ENCODE measurements at regions not wholly inside any gene's neighbourhood (a gene's known extent, or its start where the extent isn't known, plus 50 kb on each side); places are given as distances from the start of the nearest gene placed in this dataset.

GRCh38 chr3:87837076-87837475 is 221.7 kb downstream of the CGGBP1 start:
- no peak overlapping the region for H3K27ac Mint-ChIP-seq (ENCODE audit: unreplicated experiment)
- no peaks in the 10 kb centered on the region for H3K36me3 Mint-ChIP-seq (ENCODE audit: low read depth, unreplicated experiment)
- H3K4me3 Mint-ChIP-seq (ENCODE audit: unreplicated experiment) = no peak overlapping the region
- H3K4me1 Mint-ChIP-seq (ENCODE audit: unreplicated experiment) = peaks cover 4% of the 10 kb centered on the region
- H3K27me3 Mint-ChIP-seq (ENCODE audit: unreplicated experiment) = no peaks in the 10 kb centered on the region
- TF ChIP-seq CTCF (IDR thresholded peaks at IDR 0.05; ENCODE audit: unreplicated experiment) = no peak
- no peaks in the 10 kb centered on the region for H3K9me3 Mint-ChIP-seq (ENCODE audit: unreplicated experiment)
- no peak for DNase-seq (ENCODE audit: low spot score)

GRCh38 chr3:87836026-87836425 is 222.8 kb downstream of the CGGBP1 start:
- no peak overlapping the region for H3K4me3 Mint-ChIP-seq (ENCODE audit: unreplicated experiment)
- no peaks in the 10 kb centered on the region for H3K27me3 Mint-ChIP-seq (ENCODE audit: unreplicated experiment)
- H3K36me3 Mint-ChIP-seq (ENCODE audit: low read depth, unreplicated experiment) = no peaks in the 10 kb centered on the region
- H3K4me1 Mint-ChIP-seq (ENCODE audit: unreplicated experiment) = peaks cover 4% of the 10 kb centered on the region
- no peak overlapping the region for H3K27ac Mint-ChIP-seq (ENCODE audit: unreplicated experiment)
- no peaks in the 10 kb centered on the region for H3K9me3 Mint-ChIP-seq (ENCODE audit: unreplicated experiment)
- no peak for DNase-seq (ENCODE audit: low spot score)
- no peak for TF ChIP-seq CTCF (IDR thresholded peaks at IDR 0.05; ENCODE audit: unreplicated experiment)

- no peak for DNase-seq (ENCODE audit: low spot score)
- Mint-ChIP-seq H3K27me3 (ENCODE audit: unreplicated experiment) (no peaks in the 10 kb centered on the region), H3K36me3 (ENCODE audit: low read depth, unreplicated experiment) (no peaks in the 10 kb centered on the region), H3K4me1 (ENCODE audit: unreplicated experiment) (peaks cover 4% of the 10 kb centered on the region), H3K9me3 (ENCODE audit: unreplicated experiment) (no peaks in the 10 kb centered on the region), H3K27ac (ENCODE audit: unreplicated experiment) (no peak overlapping the region), H3K4me3 (ENCODE audit: unreplicated experiment) (no peak overlapping the region)
- TF ChIP-seq CTCF (IDR thresholded peaks at IDR 0.05; ENCODE audit: unreplicated experiment) = no peak
Measured at GRCh38 chr3:87835236-87835635, 223.6 kb downstream of the CGGBP1 start.

- TF ChIP-seq CTCF (IDR thresholded peaks at IDR 0.05; ENCODE audit: unreplicated experiment) = no peak
- H3K4me1 Mint-ChIP-seq (ENCODE audit: unreplicated experiment) = peaks cover 4% of the 10 kb centered on the region
- no peak overlapping the region for H3K27ac Mint-ChIP-seq (ENCODE audit: unreplicated experiment)
- H3K4me3 Mint-ChIP-seq (ENCODE audit: unreplicated experiment) = no peak overlapping the region
- H3K9me3 Mint-ChIP-seq (ENCODE audit: unreplicated experiment) = no peaks in the 10 kb centered on the region
- no peaks in the 10 kb centered on the region for H3K27me3 Mint-ChIP-seq (ENCODE audit: unreplicated experiment)
- no peaks in the 10 kb centered on the region for H3K36me3 Mint-ChIP-seq (ENCODE audit: low read depth, unreplicated experiment)
- no peak for DNase-seq (ENCODE audit: low spot score)
Measured at GRCh38 chr3:87834327-87834726, 224.5 kb downstream of the CGGBP1 start.

GRCh38 chr3:87833039-87833377 is 225.8 kb downstream of the CGGBP1 start:
- Mint-ChIP-seq H3K4me1 (ENCODE audit: unreplicated experiment) (peaks cover 2% of the 10 kb centered on the region), H3K27ac (ENCODE audit: unreplicated experiment) (peak overlapping the region; percentile 6), H3K4me3 (ENCODE audit: unreplicated experiment) (no peak overlapping the region), H3K27me3 (ENCODE audit: unreplicated experiment) (no peaks in the 10 kb centered on the region), H3K36me3 (ENCODE audit: low read depth, unreplicated experiment) (no peaks in the 10 kb centered on the region), H3K9me3 (ENCODE audit: unreplicated experiment) (no peaks in the 10 kb centered on the region)
- DNase-seq (ENCODE audit: low spot score) = no peak
- no peak for TF ChIP-seq CTCF (IDR thresholded peaks at IDR 0.05; ENCODE audit: unreplicated experiment)

Measured in endothelial cell (in vitro differentiated cells).